HEK293 (cell line): ENCODE measurements at regions not wholly inside any gene's neighbourhood (a gene's known extent, or its start where the extent isn't known, plus 50 kb on each side); places are given as distances from the start of the nearest gene placed in this dataset.

Experiments
- KLF16 ChIP-seq: fragments of 450-650 bp; formaldehyde crosslinking; IDR thresholded peaks from 2 replicates; pipeline ENCODE4 v1.5.1; 2017; ENCODE audit warnings: missing biosample characterization, missing genetic modification characterization
- ZBTB20 ChIP-seq: fragments of 450-650 bp; formaldehyde crosslinking; IDR thresholded peaks from 2 replicates; pipeline ENCODE4 v1.5.1; 2016; ENCODE audit warnings: missing biosample characterization, missing genetic modification characterization
- ZIC2 ChIP-seq: fragments of 450-650 bp; formaldehyde crosslinking; IDR thresholded peaks from 2 replicates; pipeline ENCODE4 v1.5.1; 2016; ENCODE audit warnings: missing biosample characterization, missing genetic modification characterization
- ZNF132 ChIP-seq: fragments of 450-650 bp; formaldehyde crosslinking; IDR thresholded peaks from 2 replicates; pipeline ENCODE4 v1.5.1; 2017; ENCODE audit warnings: missing biosample characterization, missing genetic modification characterization, borderline replicate concordance
- ZNF133 ChIP-seq: fragments of 450-650 bp; formaldehyde crosslinking; IDR thresholded peaks from 2 replicates; pipeline ENCODE4 v1.5.1; 2016; ENCODE audit warnings: missing biosample characterization, missing genetic modification characterization
- ZNF175 ChIP-seq: fragments of 450-650 bp; formaldehyde crosslinking; IDR thresholded peaks from 2 replicates; pipeline ENCODE4 v1.5.1; 2016; ENCODE audit warnings: missing biosample characterization, missing genetic modification characterization
- ZNF2 ChIP-seq: fragments of 450-650 bp; formaldehyde crosslinking; IDR thresholded peaks from 2 replicates; pipeline ENCODE4 v1.5.1; 2016; ENCODE audit warnings: missing biosample characterization, missing genetic modification characterization
- ZNF510 ChIP-seq: fragments of 450-650 bp; formaldehyde crosslinking; IDR thresholded peaks from 2 replicates; pipeline ENCODE4 v1.5.1; 2018; ENCODE audit warnings: mild to moderate bottlenecking, missing genetic modification characterization, missing biosample characterization; ENCODE audit not compliant: insufficient replicate concordance
- TF ChIP-seq, protein P1 (sequence below): fragments of 450-650 bp; formaldehyde crosslinking; IDR thresholded peaks from 2 replicates; pipeline ENCODE4 v1.5.1; 2016; ENCODE audit warnings: missing biosample characterization, missing genetic modification characterization
- TF ChIP-seq, protein P2 (sequence below): fragments of 450-650 bp; formaldehyde crosslinking; IDR thresholded peaks from 2 replicates; pipeline ENCODE4 v1.5.1; 2016; ENCODE audit warnings: missing biosample characterization, missing genetic modification characterization

DNA sequence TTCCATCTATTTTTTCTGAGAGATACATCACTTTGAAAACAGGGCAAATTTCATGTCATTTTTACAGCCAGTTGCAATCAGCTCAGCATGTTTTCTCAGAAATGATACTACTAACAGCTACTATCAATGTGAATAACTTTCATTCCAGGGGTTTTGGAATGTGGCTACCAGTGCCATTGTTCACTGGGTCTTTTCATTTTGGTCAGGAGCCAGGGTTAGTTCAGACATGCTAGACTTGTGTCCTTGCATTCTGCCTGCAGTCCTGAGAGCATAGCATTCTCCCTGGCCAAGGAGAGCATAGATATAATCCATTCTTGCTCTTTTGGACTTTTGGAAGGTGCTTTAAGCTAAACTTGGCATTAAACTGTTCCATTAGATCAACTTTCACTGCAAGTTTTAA, 160.9 kb upstream of the NEBL start:
- TF ChIP-seq ZNF175 (no peak), ZBTB20 (tag by site-specific recombination) (no peak), ZNF510 (tag by site-specific recombination) (no peak), ZNF2 (tag by site-specific recombination) (no peak), ZNF132 (no peak), ZIC2 (tag by site-specific recombination) (no peak), ZNF133 (tag by site-specific recombination) (no peak), KLF16 (tag by site-specific recombination) (no peak)
- TF ChIP-seq, protein P1, sequence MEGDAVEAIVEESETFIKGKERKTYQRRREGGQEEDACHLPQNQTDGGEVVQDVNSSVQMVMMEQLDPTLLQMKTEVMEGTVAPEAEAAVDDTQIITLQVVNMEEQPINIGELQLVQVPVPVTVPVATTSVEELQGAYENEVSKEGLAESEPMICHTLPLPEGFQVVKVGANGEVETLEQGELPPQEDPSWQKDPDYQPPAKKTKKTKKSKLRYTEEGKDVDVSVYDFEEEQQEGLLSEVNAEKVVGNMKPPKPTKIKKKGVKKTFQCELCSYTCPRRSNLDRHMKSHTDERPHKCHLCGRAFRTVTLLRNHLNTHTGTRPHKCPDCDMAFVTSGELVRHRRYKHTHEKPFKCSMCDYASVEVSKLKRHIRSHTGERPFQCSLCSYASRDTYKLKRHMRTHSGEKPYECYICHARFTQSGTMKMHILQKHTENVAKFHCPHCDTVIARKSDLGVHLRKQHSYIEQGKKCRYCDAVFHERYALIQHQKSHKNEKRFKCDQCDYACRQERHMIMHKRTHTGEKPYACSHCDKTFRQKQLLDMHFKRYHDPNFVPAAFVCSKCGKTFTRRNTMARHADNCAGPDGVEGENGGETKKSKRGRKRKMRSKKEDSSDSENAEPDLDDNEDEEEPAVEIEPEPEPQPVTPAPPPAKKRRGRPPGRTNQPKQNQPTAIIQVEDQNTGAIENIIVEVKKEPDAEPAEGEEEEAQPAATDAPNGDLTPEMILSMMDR (tag by site-specific recombination), result no peak
- TF ChIP-seq, protein P2, sequence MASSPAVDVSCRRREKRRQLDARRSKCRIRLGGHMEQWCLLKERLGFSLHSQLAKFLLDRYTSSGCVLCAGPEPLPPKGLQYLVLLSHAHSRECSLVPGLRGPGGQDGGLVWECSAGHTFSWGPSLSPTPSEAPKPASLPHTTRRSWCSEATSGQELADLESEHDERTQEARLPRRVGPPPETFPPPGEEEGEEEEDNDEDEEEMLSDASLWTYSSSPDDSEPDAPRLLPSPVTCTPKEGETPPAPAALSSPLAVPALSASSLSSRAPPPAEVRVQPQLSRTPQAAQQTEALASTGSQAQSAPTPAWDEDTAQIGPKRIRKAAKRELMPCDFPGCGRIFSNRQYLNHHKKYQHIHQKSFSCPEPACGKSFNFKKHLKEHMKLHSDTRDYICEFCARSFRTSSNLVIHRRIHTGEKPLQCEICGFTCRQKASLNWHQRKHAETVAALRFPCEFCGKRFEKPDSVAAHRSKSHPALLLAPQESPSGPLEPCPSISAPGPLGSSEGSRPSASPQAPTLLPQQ (tag by site-specific recombination), result no peak
